HL-60 (cell line): ENCODE measurements at regions not wholly inside any gene's neighbourhood (a gene's known extent, or its start where the extent isn't known, plus 50 kb on each side); places are given as distances from the start of the nearest gene placed in this dataset.

ENCODE experiments used
- DNase-seq, 2 experiments: peaks; one replicate each; pipeline ENCODE4 v3.0.0-alpha.2; 2010 to 2020; ENCODE audit warnings: low read depth in 1 of 2, low spot score in 1 of 2
- H3K27ac ChIP-seq: fragments of 250-450 bp; sonication (Bioruptor Pico); replicated peaks from 2 replicates; pipeline ENCODE4 v1.5.1; 2020; ENCODE audit warnings: mild to moderate bottlenecking, moderate library complexity
- H3K27me3 ChIP-seq: fragments of 250-450 bp; sonication (Bioruptor Pico); 2 replicates; pipeline ENCODE4 v1.5.1; 2021; ENCODE audit warnings: mild to moderate bottlenecking, moderate library complexity; ENCODE audit not compliant: insufficient read depth, poor library complexity, severe bottlenecking
- H3K4me3 ChIP-seq: replicated peaks from 2 replicates; pipeline ENCODE4 v1.5.1; 2011; ENCODE audit warnings: mild to moderate bottlenecking, control low read depth, low read length; ENCODE audit not compliant: insufficient read depth
- CTCF ChIP-seq: IDR thresholded peaks from one replicate; pipeline ENCODE4 v1.5.1; 2011; ENCODE audit warnings: low read length, control low read depth, inconsistent platforms; ENCODE audit not compliant: insufficient read depth
- GABPA ChIP-seq: IDR thresholded peaks from 2 replicates; pipeline ENCODE4 v1.6.1; 2012; ENCODE audit warnings: low read depth
- POLR2AphosphoS5 ChIP-seq: IDR thresholded peaks from 2 replicates; pipeline ENCODE4 v1.6.1; 2012; ENCODE audit warnings: low read depth
- REST ChIP-seq: IDR thresholded peaks from 2 replicates; pipeline ENCODE4 v1.6.1; 2012; ENCODE audit warnings: low read depth; ENCODE audit not compliant: insufficient replicate concordance
- SPI1 ChIP-seq: IDR thresholded peaks from 2 replicates; pipeline ENCODE4 v1.6.1; 2012; ENCODE audit warnings: low read depth, mild to moderate bottlenecking, borderline replicate concordance

GRCh38 chr12:114765960-114766691, 82.2 kb upstream of the TBX3 start:
- Histone ChIP-seq H3K27me3 (no peaks in the 10 kb centered on the region), H3K4me3 (no peak overlapping the region), H3K27ac (no peak overlapping the region)
- no peak for DNase-seq
- TF ChIP-seq CTCF (no peak), GABPA (no peak), SPI1 (no peak), REST (no peak), POLR2AphosphoS5 (no peak)

GRCh38 chr12:114764510-114764909, 80.5 kb upstream of the TBX3 start:
- H3K27me3 ChIP-seq = no peaks in the 10 kb centered on the region
- no peak overlapping the region for H3K27ac ChIP-seq
- TF ChIP-seq SPI1 = no peak
- TF ChIP-seq GABPA = no peak
- no peak for TF ChIP-seq CTCF
- H3K4me3 ChIP-seq = no peak overlapping the region
- no peak for DNase-seq

GRCh38 chr12:114762490-114763110, 78.6 kb upstream of the TBX3 start:
- peak; percentile 3 to 8 for DNase-seq
- no peak for TF ChIP-seq REST

GRCh38 chr12:114760151-114760877, 76.3 kb upstream of the TBX3 start:
- TF ChIP-seq CTCF (no peak), GABPA (no peak), SPI1 (no peak), POLR2AphosphoS5 (no peak), REST (no peak)
- no peak for DNase-seq
- Histone ChIP-seq H3K27ac (no peak overlapping the region), H3K4me3 (no peak overlapping the region), H3K27me3 (no peaks in the 10 kb centered on the region)

More at GRCh38 chr12:114762490-114763110, 78.6 kb upstream of the TBX3 start:
- no peak overlapping the region for H3K4me3 ChIP-seq
- H3K27me3 ChIP-seq = no peaks in the 10 kb centered on the region
- 0 out of 2 replicates have a peak overlapping the region, but pooled peaks have one; percentile 5 for H3K27ac ChIP-seq
